ENCODE measurements at regions not wholly inside any gene's neighbourhood (a gene's known extent, or its start where the extent isn't known, plus 50 kb on each side); places are given as distances from the start of the nearest gene placed in this dataset.

DNA sequence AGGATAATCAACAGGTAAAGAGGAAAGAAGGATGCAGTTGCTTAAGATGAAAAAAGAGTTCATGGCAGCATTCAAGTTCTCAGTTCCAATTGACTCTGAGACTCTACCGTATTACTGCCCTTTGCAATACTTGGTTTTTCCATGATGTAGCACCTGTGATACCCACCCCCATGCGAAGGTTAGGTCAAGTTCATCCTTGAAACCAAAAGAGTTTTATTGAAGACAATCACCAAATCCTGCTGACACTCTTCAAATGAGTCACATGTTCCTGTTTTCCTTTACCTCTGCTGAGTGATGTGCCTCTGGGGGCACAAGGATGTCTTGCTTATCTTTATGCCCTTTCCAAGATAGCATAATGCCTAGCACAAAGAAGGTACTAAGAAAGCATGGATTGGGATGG is 111.3 kb upstream of the SLC7A14 start:
- TF ChIP-seq, protein P1, sequence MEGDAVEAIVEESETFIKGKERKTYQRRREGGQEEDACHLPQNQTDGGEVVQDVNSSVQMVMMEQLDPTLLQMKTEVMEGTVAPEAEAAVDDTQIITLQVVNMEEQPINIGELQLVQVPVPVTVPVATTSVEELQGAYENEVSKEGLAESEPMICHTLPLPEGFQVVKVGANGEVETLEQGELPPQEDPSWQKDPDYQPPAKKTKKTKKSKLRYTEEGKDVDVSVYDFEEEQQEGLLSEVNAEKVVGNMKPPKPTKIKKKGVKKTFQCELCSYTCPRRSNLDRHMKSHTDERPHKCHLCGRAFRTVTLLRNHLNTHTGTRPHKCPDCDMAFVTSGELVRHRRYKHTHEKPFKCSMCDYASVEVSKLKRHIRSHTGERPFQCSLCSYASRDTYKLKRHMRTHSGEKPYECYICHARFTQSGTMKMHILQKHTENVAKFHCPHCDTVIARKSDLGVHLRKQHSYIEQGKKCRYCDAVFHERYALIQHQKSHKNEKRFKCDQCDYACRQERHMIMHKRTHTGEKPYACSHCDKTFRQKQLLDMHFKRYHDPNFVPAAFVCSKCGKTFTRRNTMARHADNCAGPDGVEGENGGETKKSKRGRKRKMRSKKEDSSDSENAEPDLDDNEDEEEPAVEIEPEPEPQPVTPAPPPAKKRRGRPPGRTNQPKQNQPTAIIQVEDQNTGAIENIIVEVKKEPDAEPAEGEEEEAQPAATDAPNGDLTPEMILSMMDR (IDR thresholded peaks at IDR 0.05; ENCODE audit: borderline replicate concordance, extremely low read depth, low read length, poor library complexity, severe bottlenecking), result no peak
- TF ChIP-seq EZH2 (IDR thresholded peaks at IDR 0.05; ENCODE audit: borderline replicate concordance, low read depth, low read length, severe bottlenecking), result no peak

All from DND-41 (cell line).